ENCODE measurements at regions not wholly inside any gene's neighbourhood (a gene's known extent, or its start where the extent isn't known, plus 50 kb on each side); places are given as distances from the start of the nearest gene placed in this dataset.

DNA sequence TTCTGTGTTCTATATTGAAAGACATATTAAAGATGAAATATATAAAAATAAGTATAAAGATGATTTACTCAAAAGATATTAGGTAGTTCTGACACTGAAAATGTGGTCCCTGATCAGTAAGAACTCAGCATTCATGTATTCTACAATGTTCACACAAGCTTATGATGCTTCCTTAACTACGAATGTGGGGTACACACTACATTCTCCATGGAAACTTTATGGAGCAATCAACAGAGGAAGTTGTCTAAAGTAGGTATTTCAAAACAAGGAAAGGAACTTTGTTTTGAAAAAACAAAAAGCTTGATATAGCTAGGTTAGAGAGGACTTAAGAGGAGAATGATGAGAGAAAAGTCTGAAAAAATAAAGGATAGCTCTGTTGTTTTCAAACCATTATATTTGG lies 119.7 kb upstream of the RGS18 start:
- no peak for DNase-seq

DNA sequence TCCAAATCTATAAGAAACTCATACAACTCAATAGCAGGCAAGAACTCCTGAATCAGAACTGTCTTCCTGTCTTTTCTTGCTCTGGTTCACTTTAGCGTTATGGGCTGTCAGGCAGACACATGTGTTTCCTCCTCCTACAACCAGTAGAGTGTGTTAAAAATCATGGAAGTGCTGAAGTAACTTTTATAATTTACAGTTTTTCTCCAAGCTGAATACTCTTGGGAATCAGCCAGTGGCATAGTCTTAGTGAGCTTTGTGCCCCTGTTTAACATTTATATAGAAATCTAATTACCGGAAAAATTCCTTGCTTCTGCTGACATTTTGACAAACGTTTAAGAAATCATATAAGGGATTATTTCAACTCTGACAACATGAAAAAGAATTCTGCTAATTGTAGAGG lies 113.1 kb upstream of the RGS18 start:
- DNase-seq, result no peak

DNA sequence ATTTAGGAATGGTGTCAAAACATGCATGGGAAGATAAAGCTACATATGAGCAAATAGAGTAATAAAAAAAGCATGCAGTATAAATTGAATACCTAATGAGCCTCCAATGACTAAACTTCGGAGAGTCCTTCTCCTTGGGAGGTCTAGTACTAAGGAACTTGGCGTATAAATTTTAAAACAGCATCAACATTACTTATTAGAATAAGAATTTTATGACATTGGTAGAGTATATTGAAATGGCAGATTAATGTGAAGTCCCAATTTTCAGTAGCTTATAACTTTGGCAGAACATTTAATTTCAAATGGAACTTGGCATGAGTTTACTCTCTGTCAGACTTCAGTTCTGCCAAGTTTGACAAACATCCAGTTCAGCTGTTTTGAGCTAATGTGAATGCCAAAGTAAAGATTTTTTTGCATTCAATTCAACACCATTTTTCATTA lies 104.7 kb upstream of the RGS18 start:
- DNase-seq, result no peak

DNA sequence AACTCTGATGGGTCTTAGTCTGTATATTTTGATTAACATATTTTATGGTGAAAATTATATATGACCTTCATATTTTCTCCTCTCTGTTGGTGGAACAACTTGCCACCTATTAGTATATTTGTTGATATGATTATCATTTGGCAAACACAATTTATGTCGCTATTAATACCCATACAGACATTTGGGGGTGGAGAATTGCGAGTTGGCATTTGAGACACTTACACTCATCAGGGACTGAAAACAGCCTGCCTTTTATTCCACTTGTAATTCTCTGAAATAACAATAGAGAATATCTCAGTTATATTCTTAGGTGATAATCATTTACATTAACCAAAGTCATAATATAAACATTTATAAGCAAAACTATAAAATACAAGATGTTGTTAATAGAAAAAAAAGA lies 100.5 kb upstream of the RGS18 start:
- DNase-seq, result no peak

- DNase-seq, result no peak
These were observed 98.9 kb upstream of the RGS18 start for GRCh38 chr1:192059407-192059806.

DNA sequence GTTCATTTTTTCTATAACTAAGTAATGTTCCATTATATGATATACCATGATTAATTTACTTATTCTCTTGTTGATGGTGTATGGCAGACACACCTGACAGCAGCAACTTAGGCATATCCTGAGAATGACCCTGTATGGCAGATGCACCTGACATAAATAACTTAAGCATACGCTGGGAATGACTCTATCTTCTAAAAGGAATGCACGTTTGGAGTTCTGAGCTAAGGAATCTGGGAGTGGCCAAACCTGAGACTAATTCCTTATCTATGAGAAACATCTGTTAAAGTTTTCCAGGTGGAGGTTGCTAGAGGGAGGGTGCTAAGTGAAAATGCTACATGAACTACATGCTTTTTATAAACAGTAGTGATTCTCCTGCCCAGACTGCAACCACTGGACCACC lies 96.7 kb upstream of the RGS18 start:
- DNase-seq, result no peak

- DNase-seq, result no peak
These were observed 93.2 kb upstream of the RGS18 start for GRCh38 chr1:192065087-192065486.

- no peak for DNase-seq
These were observed 92.1 kb upstream of the RGS18 start for GRCh38 chr1:192066202-192066601.

DNA sequence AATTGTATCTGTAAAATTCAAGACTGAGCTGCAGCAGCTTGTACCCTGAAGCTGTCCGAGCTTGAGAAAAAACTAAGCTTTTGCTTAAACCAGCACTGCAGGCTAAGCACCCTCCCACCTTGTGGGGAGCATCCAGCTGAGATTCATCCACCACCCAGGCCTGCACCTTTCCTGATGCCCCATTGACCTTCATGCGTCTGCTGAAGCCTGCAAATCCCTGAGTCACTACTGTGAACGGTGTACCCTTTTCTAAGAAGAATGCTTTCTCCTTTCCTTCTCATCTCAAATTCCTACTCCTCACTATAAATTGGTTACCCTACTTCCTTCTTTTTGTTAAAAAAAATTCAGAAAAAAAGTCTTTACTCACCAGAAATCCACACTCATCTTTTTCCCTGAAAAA lies 90.9 kb upstream of the RGS18 start:
- DNase-seq, result no peak

DNA sequence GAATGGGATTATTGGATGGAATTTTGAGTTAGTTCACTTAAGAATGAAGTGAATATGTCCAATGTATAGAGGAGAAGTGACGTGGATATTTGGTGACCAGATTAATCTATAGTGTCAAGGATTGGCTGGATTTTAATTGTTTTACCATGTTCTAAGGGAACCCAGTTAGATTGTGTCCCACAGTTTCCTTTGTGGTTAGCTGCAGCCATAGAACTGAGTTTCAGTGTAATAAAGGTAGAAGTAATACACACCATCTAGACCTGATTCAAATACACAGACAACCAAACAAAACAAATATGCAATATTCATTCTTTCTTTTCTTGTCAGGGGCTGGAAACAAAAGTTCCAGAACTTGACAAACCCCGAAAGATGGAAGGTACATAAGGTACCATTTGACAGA lies 88.0 kb upstream of the RGS18 start:
- DNase-seq, result no peak

- no peak for DNase-seq
These were observed 77.6 kb upstream of the RGS18 start for GRCh38 chr1:192080684-192081083.

GRCh38 chr1:192081359-192081758 lies 76.9 kb upstream of the RGS18 start:
- no peak for DNase-seq

DNA sequence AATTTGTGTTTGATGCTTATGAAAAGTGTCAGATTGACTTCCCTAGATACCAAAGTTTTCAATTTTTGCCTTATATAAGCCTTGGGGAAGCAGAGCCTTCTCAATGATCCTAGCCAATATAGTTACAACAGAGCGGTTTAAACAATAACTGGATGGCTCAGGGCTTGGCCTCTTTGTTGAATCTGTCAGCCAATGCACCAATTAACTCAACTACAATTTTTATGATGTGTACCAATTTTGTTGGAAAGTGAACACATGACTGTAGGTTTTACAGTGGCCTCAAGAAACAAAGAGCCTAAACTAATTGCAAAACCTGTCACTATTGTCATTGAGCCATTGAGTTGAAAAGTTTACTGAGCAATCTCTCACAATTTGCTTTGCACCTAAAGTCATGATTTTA lies 71.6 kb upstream of the RGS18 start:
- DNase-seq, result no peak

GRCh38 chr1:192087334-192087733 lies 70.9 kb upstream of the RGS18 start:
- DNase-seq, result no peak

DNA sequence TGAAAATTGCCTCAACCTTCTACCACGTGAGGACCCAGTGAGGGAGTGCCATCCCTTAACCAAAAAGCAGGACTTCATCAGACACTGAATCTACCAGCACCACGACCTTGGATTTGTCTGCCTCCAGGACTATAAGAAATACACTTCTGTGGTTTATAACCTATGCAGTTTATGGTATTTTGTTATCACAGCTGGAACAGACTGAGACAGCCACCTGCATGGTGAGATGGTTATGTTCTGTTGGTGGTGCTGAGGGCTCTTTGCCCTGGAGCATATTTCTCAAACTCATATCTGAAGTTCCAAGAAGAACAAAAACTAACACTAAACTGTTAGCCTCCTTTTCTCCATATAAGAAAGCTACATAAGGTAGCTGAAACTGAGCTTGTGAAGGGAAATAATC lies 69.8 kb upstream of the RGS18 start:
- no peak for DNase-seq

DNA sequence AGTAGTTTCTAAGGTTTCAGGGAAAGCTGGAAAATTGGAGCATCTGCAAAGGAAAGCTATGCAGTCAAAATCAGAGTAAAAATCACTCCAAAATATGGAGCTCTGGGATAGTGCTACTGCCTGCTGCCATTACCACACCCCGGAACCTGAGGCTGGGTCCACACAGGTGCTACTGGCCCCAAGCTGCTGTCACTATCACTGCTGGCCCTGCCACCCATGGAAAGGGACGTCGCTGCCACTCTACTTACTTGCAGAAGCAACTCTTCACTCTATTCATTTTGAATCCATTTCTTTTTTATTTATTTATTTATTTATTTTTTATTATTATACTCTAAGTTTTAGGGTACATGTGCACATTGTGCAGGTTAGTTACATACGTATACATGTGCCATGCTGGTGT lies 60.3 kb upstream of the RGS18 start:
- DNase-seq, result no peak

GRCh38 chr1:192099328-192099727 lies 58.9 kb upstream of the RGS18 start:
- no peak for DNase-seq

DNA sequence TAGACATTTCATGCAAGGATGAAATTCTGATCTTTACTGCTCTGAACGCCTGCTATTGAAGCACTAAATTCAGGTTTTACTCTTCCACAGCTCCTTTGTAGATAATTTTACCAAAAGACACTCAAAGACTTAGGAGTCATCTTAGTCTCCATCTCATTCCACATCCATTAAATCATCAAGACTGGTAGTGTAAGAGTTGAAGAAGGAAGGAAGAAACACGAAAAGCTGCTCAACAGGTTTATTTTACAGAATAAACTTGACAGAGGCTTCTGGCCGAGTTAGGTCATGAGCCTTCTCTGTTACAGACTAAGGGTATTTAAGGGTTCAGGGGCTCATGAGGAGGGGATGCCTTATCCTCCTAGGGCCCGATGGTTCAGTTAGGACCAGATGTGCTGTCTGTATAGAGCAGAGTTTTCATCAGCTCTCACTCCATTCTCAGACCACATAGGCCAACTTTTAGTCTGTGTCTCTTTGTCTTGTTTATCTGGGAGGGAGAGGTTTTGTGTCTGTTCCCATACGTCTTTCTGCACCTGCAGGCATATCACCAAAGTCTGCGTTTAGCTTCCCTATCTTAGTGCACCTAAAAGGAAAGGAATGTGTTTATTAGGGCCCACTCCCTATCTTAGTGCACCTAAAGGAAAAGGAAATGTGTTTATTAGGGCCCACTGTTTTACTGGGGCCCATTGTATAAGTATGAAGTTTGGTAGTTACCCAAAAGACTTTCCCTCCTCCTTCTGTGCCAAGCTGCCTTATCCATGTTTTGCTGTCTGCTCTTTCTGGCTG lies 57.4 kb upstream of the RGS18 start:
- no peak for DNase-seq

- DNase-seq, result no peak
These were observed 54.1 kb upstream of the RGS18 start for GRCh38 chr1:192104128-192104527.

DNA sequence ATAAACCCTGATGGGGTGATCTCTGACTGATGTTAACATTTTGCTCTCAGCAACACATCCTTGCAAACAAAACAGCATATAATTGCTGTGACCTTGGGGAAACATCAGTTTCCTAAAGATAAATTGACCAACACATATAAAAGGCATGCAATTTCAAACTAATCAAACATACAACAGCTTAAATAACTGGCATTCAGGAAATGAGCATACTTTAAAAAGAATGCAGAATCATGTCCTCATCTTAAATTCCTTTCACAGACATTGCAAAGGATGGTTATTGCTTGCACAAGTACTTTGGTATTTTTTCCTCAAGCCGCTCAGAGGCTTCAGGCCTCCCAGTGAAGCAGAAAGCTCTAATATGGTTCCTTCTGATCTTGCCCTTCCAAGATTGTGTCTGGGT lies 53.4 kb upstream of the RGS18 start:
- no peak for DNase-seq

- DNase-seq, result no peak
These were observed 50.1 kb upstream of the RGS18 start for GRCh38 chr1:192108161-192108560.
